Erythroblast (primary cell): ENCODE measurements at regions not wholly inside any gene's neighbourhood (a gene's known extent, or its start where the extent isn't known, plus 50 kb on each side); places are given as distances from the start of the nearest gene placed in this dataset.

Experiments used
- GATA1 ChIP-seq: IDR thresholded peaks from 2 replicates; pipeline ENCODE4 v1.6.1; 2011; ENCODE audit warnings: low read depth, mild to moderate bottlenecking, control low read depth, low read length, moderate library complexity
- POLR2A ChIP-seq: IDR thresholded peaks from 2 replicates; pipeline ENCODE4 v1.6.1; 2011; ENCODE audit warnings: mild to moderate bottlenecking, low read length

GRCh38 chr1:181386340-181386739, 97.0 kb upstream of the CACNA1E start:
- TF ChIP-seq POLR2A, result no peak
- TF ChIP-seq GATA1, result no peak
